GM23338 (cell line): ENCODE measurements at regions not wholly inside any gene's neighbourhood (a gene's known extent, or its start where the extent isn't known, plus 50 kb on each side); places are given as distances from the start of the nearest gene placed in this dataset.
A peak's percentile ranks its signal among the peaks of the same experiment; 100 is the strongest.

ENCODE experiments used
- ATAC-seq: fragments of 200-7000 bp; cut with Tn5 transposase; 3 replicates; pipeline ENCODE4 v1.9.1; 2020
- DNase-seq: peaks from one replicate; pipeline ENCODE4 v3.0.0-alpha.2; 2015; ENCODE audit warnings: low spot score
- H2AFZ ChIP-seq: fragments of 200-600 bp; sonication (generic); 2 replicates; pipeline ENCODE4 v1.8.0; 2016; ENCODE audit warnings: antibody characterized with exemption, mild to moderate bottlenecking, moderate library complexity
- H3F3A ChIP-seq: fragments of 200-600 bp; sonication (generic); replicated peaks from 2 replicates; pipeline ENCODE4 v1.8.0; 2017; ENCODE audit warnings: antibody characterized with exemption, mixed run types, low read depth
- H3K27ac ChIP-seq: fragments of 200-600 bp; sonication (generic); 2 replicates; pipeline ENCODE4 v1.6.1; 2016; ENCODE audit warnings: low read depth
- H3K27me3 ChIP-seq: fragments of 200-600 bp; sonication (generic); 2 replicates; pipeline ENCODE4 v1.8.0; 2016; ENCODE audit warnings: mild to moderate bottlenecking, mixed run types, moderate library complexity; ENCODE audit not compliant: insufficient read depth
- H3K36me3 ChIP-seq: fragments of 200-600 bp; sonication (generic); 2 replicates; pipeline ENCODE4 v1.8.0; 2016; ENCODE audit warnings: mild to moderate bottlenecking; ENCODE audit not compliant: insufficient read depth
- H3K4me1 ChIP-seq: fragments of 200-600 bp; sonication (generic); 2 replicates; pipeline ENCODE4 v1.8.0; 2016; ENCODE audit warnings: mild to moderate bottlenecking, moderate library complexity; ENCODE audit not compliant: insufficient read depth
- H3K4me2 ChIP-seq: fragments of 200-600 bp; sonication (generic); 2 replicates; pipeline ENCODE4 v1.7.1; 2017; ENCODE audit warnings: mixed run types
- H3K4me3 ChIP-seq: fragments of 200-600 bp; sonication (generic); 2 replicates; pipeline ENCODE4 v1.6.1; 2016; ENCODE audit warnings: mixed run types
- H3K79me2 ChIP-seq: fragments of 200-600 bp; sonication (generic); replicated peaks from 2 replicates; pipeline ENCODE4 v1.8.0; 2017; ENCODE audit warnings: mild to moderate bottlenecking; ENCODE audit not compliant: insufficient read depth
- H3K9me2 ChIP-seq: fragments of 200-600 bp; sonication (generic); 2 replicates; pipeline ENCODE4 v1.8.0; 2017; ENCODE audit not compliant: insufficient read depth
- H4K20me1 ChIP-seq: fragments of 200-600 bp; sonication (generic); replicated peaks from 2 replicates; pipeline ENCODE4 v1.8.0; 2017; ENCODE audit warnings: mild to moderate bottlenecking; ENCODE audit not compliant: insufficient read depth
- H3K27ac Mint-ChIP-seq: 2 replicates; pipeline ENCODE4 v1.8.0; 2020; ENCODE audit warnings: inconsistent platforms, mild to moderate bottlenecking, moderate library complexity, mixed read lengths
- H3K27me3 Mint-ChIP-seq: 3 replicates; pipeline ENCODE4 v1.8.0; 2022; ENCODE audit warnings: low read depth, mild to moderate bottlenecking, moderate library complexity, mixed read lengths, inconsistent platforms; ENCODE audit not compliant: insufficient read depth, poor library complexity
- H3K36me3 Mint-ChIP-seq: 3 replicates; pipeline ENCODE4 v1.8.0; 2021; ENCODE audit warnings: low read depth, mild to moderate bottlenecking, inconsistent platforms, moderate library complexity, mixed read lengths
- H3K4me1 Mint-ChIP-seq: 3 replicates; pipeline ENCODE4 v1.8.0; 2020; ENCODE audit warnings: mild to moderate bottlenecking, inconsistent platforms, mixed read lengths
- H3K4me3 Mint-ChIP-seq: 3 replicates; pipeline ENCODE4 v1.8.0; 2021; ENCODE audit warnings: moderate library complexity, mild to moderate bottlenecking, inconsistent platforms, mixed read lengths
- H3K9me3 Mint-ChIP-seq: 3 replicates; pipeline ENCODE4 v1.8.0; 2020; ENCODE audit warnings: moderate library complexity, mild to moderate bottlenecking, inconsistent platforms, mixed read lengths
- CREB1 ChIP-seq: fragments of 250-450 bp; sonication (Bioruptor Pico); IDR thresholded peaks from 2 replicates; pipeline ENCODE4 v1.5.0; 2020; ENCODE audit warnings: low read depth, mild to moderate bottlenecking, moderate library complexity
- EZH2 ChIP-seq: fragments of 200-600 bp; sonication (generic); IDR thresholded peaks from one replicate; pipeline ENCODE4 v1.8.0; 2017; ENCODE audit warnings: antibody characterized with exemption, mild to moderate bottlenecking, low read depth; ENCODE audit not compliant: unreplicated experiment
- JUNB ChIP-seq: IDR thresholded peaks from one replicate; pipeline ENCODE4 v1.6.1; 2016; ENCODE audit warnings: antibody characterized with exemption; ENCODE audit not compliant: unreplicated experiment
- NANOG ChIP-seq: IDR thresholded peaks from 2 replicates; pipeline ENCODE4 v1.6.1; 2016; ENCODE audit warnings: antibody characterized with exemption, borderline replicate concordance
- STAT1 ChIP-seq: IDR thresholded peaks from one replicate; pipeline ENCODE4 v1.6.1; 2016; ENCODE audit warnings: antibody characterized with exemption; ENCODE audit not compliant: unreplicated experiment
- ZNF114 ChIP-seq: fragments of 250-450 bp; sonication (Bioruptor Pico); IDR thresholded peaks from 2 replicates; pipeline ENCODE4 v1.5.0; 2020; ENCODE audit warnings: mild to moderate bottlenecking, moderate library complexity
- ZNF331 ChIP-seq: fragments of 250-450 bp; sonication (Bioruptor Pico); IDR thresholded peaks from 2 replicates; pipeline ENCODE4 v1.5.0; 2020; ENCODE audit warnings: low read depth, mild to moderate bottlenecking, moderate library complexity
- TF ChIP-seq, protein P1 (sequence below): IDR thresholded peaks from 2 replicates; pipeline ENCODE4 v1.6.1; 2016; ENCODE audit warnings: antibody characterized with exemption
- TF ChIP-seq, protein P2 (sequence below): fragments of 250-450 bp; sonication (Bioruptor Pico); IDR thresholded peaks from 2 replicates; pipeline ENCODE4 v1.5.0; 2020; ENCODE audit warnings: mild to moderate bottlenecking, moderate library complexity
- TF ChIP-seq, protein P3 (sequence below), 2 experiments: fragments of 200-600 bp in 1 of 2; sonication (generic) in 1 of 2; conservative IDR thresholded peaks; 2 replicates each; pipeline versions ENCODE4 v1.5.1 to v1.6.1; 2016 to 2017; ENCODE audit warnings: antibody characterized with exemption in 2 of 2, low read depth in 2 of 2, mild to moderate bottlenecking in 2 of 2, moderate library complexity in 1 of 2

DNA sequence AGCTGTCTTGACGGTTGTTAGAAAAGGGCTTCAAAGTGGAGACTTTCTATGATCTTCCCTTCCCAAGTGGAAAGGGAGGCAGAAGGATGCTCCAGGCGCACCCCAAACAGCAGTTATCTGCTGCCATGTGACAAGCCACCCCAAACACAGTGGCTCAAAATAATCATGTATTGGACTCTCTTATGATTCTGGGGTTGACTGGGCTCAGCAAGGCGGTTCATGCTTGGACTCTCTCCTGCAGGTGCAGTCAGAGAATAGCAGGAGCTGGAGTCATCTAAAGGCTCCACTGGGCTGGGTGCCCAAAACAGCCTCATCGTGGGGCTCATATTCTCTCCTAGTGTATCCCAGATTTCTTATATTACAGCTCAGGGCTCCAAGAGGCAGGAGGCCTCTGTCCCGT is 177.6 kb upstream of the IER5L start:
- no peaks in the 10 kb centered on the region for H3K27me3 ChIP-seq
- H3K27ac Mint-ChIP-seq = no peak overlapping the region
- peaks cover 15% of the 10 kb centered on the region for H3K27me3 Mint-ChIP-seq

DNA sequence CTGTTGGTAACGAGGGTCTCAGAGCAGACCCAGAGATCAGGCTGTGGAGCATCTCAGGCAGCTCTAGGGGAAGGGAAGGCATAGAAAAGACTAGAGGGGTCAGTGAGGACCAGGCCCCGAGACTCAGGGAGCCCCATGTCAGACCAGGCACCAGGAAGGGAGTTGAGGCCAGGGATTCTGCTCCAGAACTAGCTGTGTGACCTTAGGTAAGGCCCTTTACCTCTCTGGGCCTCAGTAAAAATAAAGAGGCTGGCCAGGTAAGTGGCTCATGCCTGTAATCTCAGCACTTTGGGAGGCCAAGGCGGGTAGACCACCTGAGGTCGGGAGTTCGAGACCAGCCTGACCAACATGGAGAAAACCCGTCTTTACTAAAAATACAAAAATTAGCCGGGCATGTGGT is 176.4 kb upstream of the IER5L start:
- Histone ChIP-seq H3K79me2 (no peaks in the 10 kb centered on the region), H3K36me3 (no peaks in the 10 kb centered on the region), H3K4me2 (no peak overlapping the region), H3K9me2 (no peaks in the 10 kb centered on the region), H3K27ac (no peak overlapping the region), H3K4me1 (peaks cover 8% of the 10 kb centered on the region), H3K4me3 (no peak overlapping the region), H3K27me3 (no peaks in the 10 kb centered on the region), H3F3A (no peaks in the 10 kb centered on the region), H4K20me1 (no peaks in the 10 kb centered on the region), H2AFZ (no peak overlapping the region)
- DNase-seq (no peak), ATAC-seq (no peak)
- peaks cover 19% of the 10 kb centered on the region; the same call in 2 of the 3 replicates for H3K4me1 Mint-ChIP-seq
- H3K4me3 Mint-ChIP-seq = no peak overlapping the region
- no peak overlapping the region; the same call in 1 of the 2 replicates for H3K27ac Mint-ChIP-seq
- 0 out of 3 replicates have a peak, but pooled peaks cover 4% of the 10 kb centered on the region for H3K36me3 Mint-ChIP-seq
- H3K27me3 Mint-ChIP-seq = peaks cover 14% of the 10 kb centered on the region
- peaks cover 12% of the 10 kb centered on the region for H3K9me3 Mint-ChIP-seq
- TF ChIP-seq, protein P1, sequence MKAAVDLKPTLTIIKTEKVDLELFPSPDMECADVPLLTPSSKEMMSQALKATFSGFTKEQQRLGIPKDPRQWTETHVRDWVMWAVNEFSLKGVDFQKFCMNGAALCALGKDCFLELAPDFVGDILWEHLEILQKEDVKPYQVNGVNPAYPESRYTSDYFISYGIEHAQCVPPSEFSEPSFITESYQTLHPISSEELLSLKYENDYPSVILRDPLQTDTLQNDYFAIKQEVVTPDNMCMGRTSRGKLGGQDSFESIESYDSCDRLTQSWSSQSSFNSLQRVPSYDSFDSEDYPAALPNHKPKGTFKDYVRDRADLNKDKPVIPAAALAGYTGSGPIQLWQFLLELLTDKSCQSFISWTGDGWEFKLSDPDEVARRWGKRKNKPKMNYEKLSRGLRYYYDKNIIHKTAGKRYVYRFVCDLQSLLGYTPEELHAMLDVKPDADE = no peak
- TF ChIP-seq, protein P2, sequence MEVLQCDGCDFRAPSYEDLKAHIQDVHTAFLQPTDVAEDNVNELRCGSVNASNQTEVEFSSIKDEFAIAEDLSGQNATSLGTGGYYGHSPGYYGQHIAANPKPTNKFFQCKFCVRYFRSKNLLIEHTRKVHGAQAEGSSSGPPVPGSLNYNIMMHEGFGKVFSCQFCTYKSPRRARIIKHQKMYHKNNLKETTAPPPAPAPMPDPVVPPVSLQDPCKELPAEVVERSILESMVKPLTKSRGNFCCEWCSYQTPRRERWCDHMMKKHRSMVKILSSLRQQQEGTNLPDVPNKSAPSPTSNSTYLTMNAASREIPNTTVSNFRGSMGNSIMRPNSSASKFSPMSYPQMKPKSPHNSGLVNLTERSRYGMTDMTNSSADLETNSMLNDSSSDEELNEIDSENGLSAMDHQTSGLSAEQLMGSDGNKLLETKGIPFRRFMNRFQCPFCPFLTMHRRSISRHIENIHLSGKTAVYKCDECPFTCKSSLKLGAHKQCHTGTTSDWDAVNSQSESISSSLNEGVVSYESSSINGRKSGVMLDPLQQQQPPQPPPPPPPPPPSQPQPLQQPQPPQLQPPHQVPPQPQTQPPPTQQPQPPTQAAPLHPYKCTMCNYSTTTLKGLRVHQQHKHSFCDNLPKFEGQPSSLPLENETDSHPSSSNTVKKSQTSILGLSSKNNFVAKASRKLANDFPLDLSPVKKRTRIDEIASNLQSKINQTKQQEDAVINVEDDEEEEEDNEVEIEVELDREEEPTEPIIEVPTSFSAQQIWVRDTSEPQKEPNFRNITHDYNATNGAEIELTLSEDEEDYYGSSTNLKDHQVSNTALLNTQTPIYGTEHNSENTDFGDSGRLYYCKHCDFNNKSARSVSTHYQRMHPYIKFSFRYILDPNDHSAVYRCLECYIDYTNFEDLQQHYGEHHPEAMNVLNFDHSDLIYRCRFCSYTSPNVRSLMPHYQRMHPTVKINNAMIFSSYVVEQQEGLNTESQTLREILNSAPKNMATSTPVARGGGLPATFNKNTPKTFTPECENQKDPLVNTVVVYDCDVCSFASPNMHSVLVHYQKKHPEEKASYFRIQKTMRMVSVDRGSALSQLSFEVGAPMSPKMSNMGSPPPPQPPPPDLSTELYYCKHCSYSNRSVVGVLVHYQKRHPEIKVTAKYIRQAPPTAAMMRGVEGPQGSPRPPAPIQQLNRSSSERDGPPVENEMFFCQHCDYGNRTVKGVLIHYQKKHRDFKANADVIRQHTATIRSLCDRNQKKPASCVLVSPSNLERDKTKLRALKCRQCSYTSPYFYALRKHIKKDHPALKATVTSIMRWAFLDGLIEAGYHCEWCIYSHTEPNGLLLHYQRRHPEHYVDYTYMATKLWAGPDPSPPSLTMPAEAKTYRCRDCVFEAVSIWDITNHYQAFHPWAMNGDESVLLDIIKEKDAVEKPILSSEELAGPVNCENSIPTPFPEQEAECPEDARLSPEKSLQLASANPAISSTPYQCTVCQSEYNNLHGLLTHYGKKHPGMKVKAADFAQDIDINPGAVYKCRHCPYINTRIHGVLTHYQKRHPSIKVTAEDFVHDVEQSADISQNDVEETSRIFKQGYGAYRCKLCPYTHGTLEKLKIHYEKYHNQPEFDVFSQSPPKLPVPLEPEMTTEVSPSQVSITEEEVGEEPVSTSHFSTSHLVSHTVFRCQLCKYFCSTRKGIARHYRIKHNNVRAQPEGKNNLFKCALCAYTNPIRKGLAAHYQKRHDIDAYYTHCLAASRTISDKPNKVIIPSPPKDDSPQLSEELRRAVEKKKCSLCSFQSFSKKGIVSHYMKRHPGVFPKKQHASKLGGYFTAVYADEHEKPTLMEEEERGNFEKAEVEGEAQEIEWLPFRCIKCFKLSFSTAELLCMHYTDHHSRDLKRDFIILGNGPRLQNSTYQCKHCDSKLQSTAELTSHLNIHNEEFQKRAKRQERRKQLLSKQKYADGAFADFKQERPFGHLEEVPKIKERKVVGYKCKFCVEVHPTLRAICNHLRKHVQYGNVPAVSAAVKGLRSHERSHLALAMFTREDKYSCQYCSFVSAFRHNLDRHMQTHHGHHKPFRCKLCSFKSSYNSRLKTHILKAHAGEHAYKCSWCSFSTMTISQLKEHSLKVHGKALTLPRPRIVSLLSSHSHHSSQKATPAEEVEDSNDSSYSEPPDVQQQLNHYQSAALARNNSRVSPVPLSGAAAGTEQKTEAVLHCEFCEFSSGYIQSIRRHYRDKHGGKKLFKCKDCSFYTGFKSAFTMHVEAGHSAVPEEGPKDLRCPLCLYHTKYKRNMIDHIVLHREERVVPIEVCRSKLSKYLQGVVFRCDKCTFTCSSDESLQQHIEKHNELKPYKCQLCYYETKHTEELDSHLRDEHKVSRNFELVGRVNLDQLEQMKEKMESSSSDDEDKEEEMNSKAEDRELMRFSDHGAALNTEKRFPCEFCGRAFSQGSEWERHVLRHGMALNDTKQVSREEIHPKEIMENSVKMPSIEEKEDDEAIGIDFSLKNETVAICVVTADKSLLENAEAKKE (CRISPR knock-in tag) = no peak
- TF ChIP-seq STAT1 (no peak), CREB1 (CRISPR knock-in tag) (no peak), EZH2 (no peak), ZNF114 (no peak), ZNF331 (CRISPR knock-in tag) (no peak), NANOG (no peak)
- TF ChIP-seq, protein P3, sequence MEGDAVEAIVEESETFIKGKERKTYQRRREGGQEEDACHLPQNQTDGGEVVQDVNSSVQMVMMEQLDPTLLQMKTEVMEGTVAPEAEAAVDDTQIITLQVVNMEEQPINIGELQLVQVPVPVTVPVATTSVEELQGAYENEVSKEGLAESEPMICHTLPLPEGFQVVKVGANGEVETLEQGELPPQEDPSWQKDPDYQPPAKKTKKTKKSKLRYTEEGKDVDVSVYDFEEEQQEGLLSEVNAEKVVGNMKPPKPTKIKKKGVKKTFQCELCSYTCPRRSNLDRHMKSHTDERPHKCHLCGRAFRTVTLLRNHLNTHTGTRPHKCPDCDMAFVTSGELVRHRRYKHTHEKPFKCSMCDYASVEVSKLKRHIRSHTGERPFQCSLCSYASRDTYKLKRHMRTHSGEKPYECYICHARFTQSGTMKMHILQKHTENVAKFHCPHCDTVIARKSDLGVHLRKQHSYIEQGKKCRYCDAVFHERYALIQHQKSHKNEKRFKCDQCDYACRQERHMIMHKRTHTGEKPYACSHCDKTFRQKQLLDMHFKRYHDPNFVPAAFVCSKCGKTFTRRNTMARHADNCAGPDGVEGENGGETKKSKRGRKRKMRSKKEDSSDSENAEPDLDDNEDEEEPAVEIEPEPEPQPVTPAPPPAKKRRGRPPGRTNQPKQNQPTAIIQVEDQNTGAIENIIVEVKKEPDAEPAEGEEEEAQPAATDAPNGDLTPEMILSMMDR (conservative IDR thresholded peaks at IDR 0.05; ENCODE audit: low read depth in 2 of 2) = no peak

More for the DNA sequence above, 177.6 kb upstream of the IER5L start:
- Histone ChIP-seq H3K36me3 (no peaks in the 10 kb centered on the region), H2AFZ (no peak overlapping the region), H3K4me1 (peaks cover 5% of the 10 kb centered on the region), H3K9me2 (no peaks in the 10 kb centered on the region), H3K27ac (no peak overlapping the region), H4K20me1 (no peaks in the 10 kb centered on the region), H3K4me3 (no peak overlapping the region), H3F3A (0 out of 2 replicates have a peak, but pooled peaks cover 4% of the 10 kb centered on the region), H3K79me2 (no peaks in the 10 kb centered on the region), H3K4me2 (no peak overlapping the region)
- no peak overlapping the region for H3K4me3 Mint-ChIP-seq
- ATAC-seq (no peak), DNase-seq (no peak)
- 0 out of 3 replicates have a peak, but pooled peaks cover 4% of the 10 kb centered on the region for H3K36me3 Mint-ChIP-seq
- no peak for TF ChIP-seq ZNF114
- peak; percentile 98 for TF ChIP-seq ZNF331 (CRISPR knock-in tag)
- no peak for TF ChIP-seq JUNB
- peaks cover 12% of the 10 kb centered on the region for H3K9me3 Mint-ChIP-seq
- peaks cover 13% of the 10 kb centered on the region for H3K4me1 Mint-ChIP-seq
